KOPT-K1 (cell line): ENCODE measurements at regions not wholly inside any gene's neighbourhood (a gene's known extent, or its start where the extent isn't known, plus 50 kb on each side); places are given as distances from the start of the nearest gene placed in this dataset.

Experiments
- H3K27ac ChIP-seq: fragments of 200-600 bp; sonication (generic); 2 replicates; pipeline ENCODE4 v1.5.1; 2016; ENCODE audit warnings: antibody characterized with exemption, mild to moderate bottlenecking, low read depth, low read length; ENCODE audit not compliant: poor library complexity, severe bottlenecking
- H3K36me3 ChIP-seq: fragments of 200-600 bp; sonication (generic); 2 replicates; pipeline ENCODE4 v1.5.1; 2017; ENCODE audit warnings: antibody characterized with exemption, mild to moderate bottlenecking, low read length, moderate library complexity; ENCODE audit not compliant: insufficient read depth
- H3K9me3 ChIP-seq: fragments of 200-600 bp; sonication (generic); 2 replicates; pipeline ENCODE4 v1.5.1; 2017; ENCODE audit warnings: antibody characterized with exemption, low read length, mild to moderate bottlenecking; ENCODE audit not compliant: insufficient read depth, poor library complexity, severe bottlenecking

DNA sequence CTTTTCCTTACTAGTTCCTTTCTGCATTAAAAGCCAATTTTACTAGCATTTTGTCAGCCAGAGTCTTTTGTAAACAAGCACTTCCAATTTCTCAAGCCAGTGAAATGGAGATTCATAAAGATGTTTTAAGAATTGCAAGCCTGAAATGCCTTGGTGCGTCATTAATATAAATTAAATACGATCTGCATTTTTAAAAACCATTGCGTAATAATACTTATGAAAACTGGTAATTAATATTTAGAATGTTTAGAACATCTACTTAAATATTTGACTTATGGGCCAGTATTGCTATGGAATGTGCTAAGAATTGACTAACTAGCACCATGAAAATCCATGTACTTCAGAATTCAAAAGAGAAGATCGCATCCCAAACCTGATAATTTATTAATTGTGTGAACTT is 89.1 kb upstream of the PROX1 start:
- Histone ChIP-seq H3K27ac (no peak overlapping the region), H3K36me3 (no peaks in the 10 kb centered on the region)

DNA sequence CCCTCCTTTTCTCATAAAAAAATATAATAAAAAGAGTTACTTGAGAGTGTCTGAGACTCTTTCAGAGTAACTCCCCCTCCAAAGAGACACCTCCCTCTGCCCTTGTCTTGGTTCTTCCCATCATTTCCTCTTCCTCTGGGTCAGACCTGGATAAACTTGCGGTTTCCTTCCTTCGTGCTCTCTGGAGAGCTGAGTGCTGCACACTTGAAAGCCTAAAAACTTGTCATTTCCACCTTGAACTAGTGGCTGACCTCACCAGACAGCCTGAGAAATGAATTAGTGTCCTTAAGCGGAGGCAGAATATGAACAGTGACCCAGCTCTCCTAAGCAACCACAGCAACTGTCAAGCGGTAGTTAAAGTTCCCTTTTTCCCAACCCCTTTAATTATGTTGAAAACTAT is 88.4 kb upstream of the PROX1 start:
- Histone ChIP-seq H3K9me3 (peaks cover 5% of the 10 kb centered on the region), H3K36me3 (no peaks in the 10 kb centered on the region), H3K27ac (no peak overlapping the region)

More for the DNA sequence above, 89.1 kb upstream of the PROX1 start:
- H3K9me3 ChIP-seq: peaks cover 5% of the 10 kb centered on the region

DNA sequence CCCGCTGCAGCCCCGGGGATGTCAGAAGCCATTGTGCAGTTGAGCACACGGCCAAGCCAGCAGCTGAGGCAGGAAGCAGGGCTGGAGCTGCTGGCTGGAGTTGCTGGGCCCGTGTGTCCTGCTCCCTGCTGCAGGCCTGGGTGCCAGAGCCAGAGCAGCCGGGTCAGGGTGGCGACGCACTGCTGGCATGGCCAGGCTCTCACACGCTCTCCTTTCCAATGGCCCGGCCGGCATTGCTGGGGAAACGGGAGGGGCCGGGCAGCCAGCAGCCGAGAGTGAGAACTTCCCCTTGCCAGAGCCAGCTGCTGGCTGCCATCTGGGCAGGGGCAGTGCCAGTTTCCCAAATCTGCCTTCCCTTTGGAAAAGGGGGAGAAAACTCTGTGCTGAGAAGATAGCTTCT is 82.4 kb upstream of the PROX1 start:
- Histone ChIP-seq H3K27ac (no peak overlapping the region), H3K9me3 (no peaks in the 10 kb centered on the region)

DNA sequence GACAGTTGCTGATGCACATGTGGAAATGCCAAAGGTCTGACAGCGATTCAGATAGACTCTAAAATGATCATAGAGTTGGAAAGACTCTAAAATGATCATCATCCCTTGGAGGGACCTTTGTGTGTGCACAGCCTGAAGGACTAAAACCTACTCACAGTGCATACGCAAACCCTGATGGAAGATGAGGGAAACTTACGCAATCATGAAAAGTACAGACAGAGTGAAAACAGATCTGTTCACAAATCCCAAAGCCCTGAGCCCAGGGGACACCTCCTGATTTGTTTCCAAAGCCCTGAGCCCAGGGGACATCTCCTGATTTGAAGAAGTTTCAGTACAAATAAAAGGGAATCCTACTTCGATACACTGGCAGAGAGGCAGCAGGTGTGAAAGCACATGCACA is 79.3 kb upstream of the PROX1 start:
- H3K9me3 ChIP-seq: no peaks in the 10 kb centered on the region

More for the DNA sequence above, 82.4 kb upstream of the PROX1 start:
- H3K36me3 ChIP-seq: no peaks in the 10 kb centered on the region

DNA sequence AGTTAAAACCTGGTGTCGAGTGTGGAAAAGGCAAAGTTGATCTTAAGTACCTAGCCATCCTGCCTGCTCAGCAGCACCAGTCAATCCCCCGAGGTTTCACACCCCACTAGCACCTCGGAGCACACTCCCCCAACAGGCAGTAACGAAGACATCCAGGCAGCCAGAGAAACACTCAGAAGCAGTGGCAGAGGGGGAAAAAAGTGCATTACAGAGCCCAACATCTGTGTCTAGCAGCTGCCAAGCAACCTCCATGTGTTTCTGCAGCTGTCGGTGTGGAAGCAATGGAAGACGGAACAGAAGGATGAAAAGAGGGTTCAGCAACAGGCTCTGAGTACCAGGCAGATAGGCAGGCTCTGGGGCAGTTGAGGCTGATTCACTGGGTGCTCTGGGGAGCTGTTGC is 73.4 kb upstream of the PROX1 start:
- no peaks in the 10 kb centered on the region for H3K9me3 ChIP-seq
- H3K27ac ChIP-seq: no peak overlapping the region
- H3K36me3 ChIP-seq: no peaks in the 10 kb centered on the region

More for the DNA sequence above, 79.3 kb upstream of the PROX1 start:
- H3K36me3 ChIP-seq: no peaks in the 10 kb centered on the region
- no peak overlapping the region for H3K27ac ChIP-seq

DNA sequence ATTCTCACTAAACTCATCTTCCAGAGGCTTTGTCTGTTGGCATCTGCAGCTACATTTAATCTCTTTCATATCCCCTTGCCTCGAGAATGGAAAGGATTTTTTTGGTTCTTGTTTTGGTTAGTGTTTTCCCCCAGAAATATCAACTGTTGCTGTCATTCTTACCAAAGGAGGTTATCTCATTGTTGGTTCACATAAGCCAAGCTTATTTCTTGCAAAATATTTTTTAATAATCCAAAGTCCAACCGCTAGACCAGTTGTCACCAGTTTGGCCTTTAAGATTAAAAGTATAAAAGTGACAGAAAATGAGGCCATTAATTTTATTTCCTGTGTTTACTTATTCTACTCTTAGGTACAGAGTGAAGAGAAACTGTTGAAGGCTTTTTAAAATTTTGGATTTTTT is 66.5 kb upstream of the PROX1 start:
- no peaks in the 10 kb centered on the region for H3K36me3 ChIP-seq
- H3K27ac ChIP-seq: no peak overlapping the region
- no peaks in the 10 kb centered on the region for H3K9me3 ChIP-seq

DNA sequence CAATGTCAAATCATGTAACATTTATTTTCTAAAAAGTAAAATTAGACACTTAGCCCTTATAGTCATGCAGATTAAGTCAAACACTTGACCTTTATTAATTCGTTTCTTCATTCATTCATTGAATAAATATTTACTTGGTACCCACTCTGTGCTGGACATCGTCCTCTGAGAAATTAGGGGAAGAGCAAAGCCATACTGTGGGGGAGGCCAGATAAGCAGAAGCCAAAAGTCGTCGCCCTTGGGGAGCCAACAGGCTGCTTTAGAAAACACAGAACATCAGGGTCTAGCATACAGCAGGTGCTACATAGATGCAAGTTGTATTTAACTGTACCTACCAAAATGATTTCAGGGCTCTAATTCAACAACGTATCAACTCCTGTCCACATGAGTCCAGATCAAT is 66.1 kb upstream of the PROX1 start:
- Histone ChIP-seq H3K27ac (no peak overlapping the region), H3K9me3 (no peaks in the 10 kb centered on the region), H3K36me3 (no peaks in the 10 kb centered on the region)

DNA sequence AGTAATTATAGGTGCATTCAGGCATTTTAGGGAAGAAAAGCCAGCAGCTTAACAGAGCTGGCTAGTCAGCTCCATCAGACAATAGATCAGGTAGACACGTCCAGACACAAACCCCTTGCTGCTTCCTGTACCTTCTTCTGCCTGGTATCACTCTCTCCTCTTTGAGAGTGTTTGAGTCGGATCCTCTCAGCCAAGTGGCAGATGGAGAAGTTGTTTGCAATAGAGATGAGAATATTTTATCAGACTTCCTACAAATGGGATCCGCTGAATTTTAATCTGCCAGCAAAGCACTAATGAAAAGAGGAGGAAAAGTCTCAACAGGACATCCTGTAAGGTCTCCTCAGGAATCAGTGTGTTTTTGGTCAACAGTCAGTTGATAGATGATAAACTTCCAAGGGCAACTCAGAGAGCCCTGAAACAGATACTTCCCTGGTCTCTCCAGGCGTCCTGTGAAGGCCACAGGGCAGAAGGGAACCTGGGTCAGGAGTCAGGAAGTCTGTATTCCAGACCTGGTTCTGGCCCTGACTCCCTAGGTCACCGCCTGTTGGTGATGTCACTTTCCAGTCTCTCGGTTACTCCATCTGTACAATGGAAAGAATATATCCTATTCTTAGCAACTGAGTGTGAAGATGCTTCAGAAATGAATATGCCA is 62.1 kb upstream of the PROX1 start:
- H3K27ac ChIP-seq: no peak overlapping the region
- H3K36me3 ChIP-seq: no peaks in the 10 kb centered on the region
- H3K9me3 ChIP-seq: no peaks in the 10 kb centered on the region

DNA sequence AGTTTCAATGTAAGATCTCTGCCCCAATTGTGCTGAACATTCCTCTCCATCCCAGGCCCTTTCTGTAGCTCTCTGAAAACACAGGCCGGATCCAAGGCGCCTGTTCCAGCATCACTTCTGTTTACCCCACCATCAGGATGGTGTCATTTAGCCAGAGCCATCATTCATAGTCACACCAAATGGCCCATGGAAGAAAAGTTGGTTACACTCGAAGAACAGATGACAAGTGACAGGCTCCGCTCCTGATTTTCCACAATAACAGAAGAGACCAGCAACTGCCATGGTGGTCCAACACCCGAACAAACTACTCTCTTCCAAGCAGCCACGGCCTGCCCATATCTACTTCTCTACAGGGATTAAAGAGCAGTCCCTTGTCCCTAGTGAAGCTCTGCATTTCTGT is 59.9 kb upstream of the PROX1 start:
- Histone ChIP-seq H3K36me3 (no peaks in the 10 kb centered on the region), H3K9me3 (no peaks in the 10 kb centered on the region), H3K27ac (no peak overlapping the region)

DNA sequence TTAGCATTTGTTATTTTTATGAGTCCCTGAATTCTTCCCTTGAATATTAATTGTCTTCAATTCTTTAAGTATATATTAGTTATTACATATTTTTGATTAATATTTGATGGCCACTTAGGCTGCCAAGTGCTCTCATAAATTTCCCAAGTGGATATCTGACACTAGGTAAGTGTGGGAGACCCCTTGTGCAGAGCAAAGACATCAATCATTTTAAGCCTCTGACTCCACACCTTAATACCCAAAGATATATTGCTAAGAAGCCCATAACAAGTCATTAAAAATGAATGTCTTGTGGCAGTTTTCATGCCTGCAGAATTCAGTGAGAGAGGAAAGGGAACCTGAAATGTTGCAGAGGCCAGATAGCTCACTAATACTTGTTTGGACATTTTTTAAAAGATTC is 58.4 kb upstream of the PROX1 start:
- Histone ChIP-seq H3K9me3 (no peaks in the 10 kb centered on the region), H3K36me3 (no peaks in the 10 kb centered on the region), H3K27ac (no peak overlapping the region)

DNA sequence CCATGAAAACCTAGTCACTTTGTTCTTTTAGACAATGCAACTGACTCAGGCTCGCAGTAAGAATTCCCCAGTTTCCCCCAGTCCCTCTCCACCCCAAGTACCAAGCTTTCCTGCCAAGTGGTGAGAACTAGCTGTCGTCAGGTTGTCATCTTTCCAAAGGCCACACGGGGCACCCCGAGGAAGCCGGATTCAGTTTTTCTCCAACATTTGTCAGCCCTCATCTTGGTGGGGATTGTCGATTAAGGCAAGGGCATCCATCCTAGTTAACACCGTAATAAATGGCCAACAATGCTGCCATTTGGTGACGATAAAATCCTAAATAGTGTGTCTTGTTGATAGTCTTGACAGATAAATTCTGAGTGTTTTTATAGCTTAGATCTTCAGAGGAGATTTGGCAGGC is 55.9 kb upstream of the PROX1 start:
- H3K9me3 ChIP-seq: no peaks in the 10 kb centered on the region
- no peak overlapping the region for H3K27ac ChIP-seq
- H3K36me3 ChIP-seq: no peaks in the 10 kb centered on the region

DNA sequence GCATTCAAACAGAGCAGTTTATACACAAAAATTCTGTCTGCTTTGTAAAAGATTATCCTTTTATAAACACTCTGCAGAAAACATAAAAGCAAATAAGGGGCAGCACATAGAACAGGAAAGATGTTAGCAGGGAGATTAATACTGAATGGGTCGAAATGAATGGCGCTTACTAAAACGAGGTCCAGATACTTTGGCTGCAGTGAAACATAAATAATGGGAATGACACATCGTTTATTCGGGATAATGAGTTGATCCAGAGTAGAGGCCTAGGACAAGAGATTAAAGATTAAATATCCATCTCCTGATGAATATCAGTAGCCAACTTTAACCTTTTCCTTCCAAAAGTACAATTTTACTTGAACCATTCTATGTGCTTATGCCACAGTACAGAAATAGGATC is 54.4 kb upstream of the PROX1 start:
- no peaks in the 10 kb centered on the region for H3K36me3 ChIP-seq
- no peaks in the 10 kb centered on the region for H3K9me3 ChIP-seq
- no peak overlapping the region for H3K27ac ChIP-seq

DNA sequence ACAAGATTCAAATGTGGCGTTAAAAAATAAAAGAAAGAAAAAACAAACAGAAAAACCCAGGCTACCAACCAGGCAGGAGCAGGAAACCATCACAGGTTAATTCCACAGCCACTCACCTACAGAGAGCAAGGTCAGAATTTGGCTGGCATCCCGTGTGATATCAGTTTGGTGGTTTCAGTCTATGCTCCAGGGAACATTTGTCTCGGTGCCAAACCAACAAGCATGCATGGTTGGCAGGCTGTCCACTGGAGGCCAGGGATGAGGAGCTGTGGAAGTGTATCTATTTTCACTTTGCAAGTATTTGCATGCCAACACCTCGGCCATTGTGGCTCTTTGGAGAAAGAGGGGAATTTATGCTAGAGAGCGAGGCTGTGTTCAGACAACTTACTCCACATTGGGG is 53.1 kb upstream of the PROX1 start:
- no peak overlapping the region for H3K27ac ChIP-seq
- no peaks in the 10 kb centered on the region for H3K9me3 ChIP-seq
- H3K36me3 ChIP-seq: no peaks in the 10 kb centered on the region

DNA sequence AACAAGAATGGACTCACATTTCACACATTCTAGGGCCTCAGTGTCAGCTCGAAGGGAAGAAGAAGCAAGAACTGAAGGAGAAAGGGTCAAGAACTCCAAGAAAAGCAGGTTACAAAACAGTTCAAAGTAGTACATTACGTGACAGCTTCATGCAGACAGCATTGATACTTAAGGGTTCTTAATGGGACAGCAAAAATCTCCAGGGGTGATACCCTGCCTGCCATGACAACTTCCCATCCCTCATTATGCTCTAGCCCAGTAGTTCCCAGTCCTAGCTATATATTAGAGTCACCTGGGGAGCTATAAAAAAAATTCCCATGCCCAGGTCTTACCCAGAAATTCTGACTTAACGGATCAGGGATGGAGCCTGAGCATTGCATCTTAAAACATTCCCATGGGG is 51.2 kb upstream of the PROX1 start:
- H3K9me3 ChIP-seq: no peaks in the 10 kb centered on the region
- no peak overlapping the region for H3K27ac ChIP-seq
- H3K36me3 ChIP-seq: no peaks in the 10 kb centered on the region
